WTC11 (cell line): ENCODE measurements at regions not wholly inside any gene's neighbourhood (a gene's known extent, or its start where the extent isn't known, plus 50 kb on each side); places are given as distances from the start of the nearest gene placed in this dataset.

Experiments used
- ATAC-seq: fragments of 200-7000 bp; cut with Tn5 transposase; 2 replicates; pipeline ENCODE4 v1.10.0; 2021; ENCODE audit warnings: mild to moderate bottlenecking, moderate library complexity
- CTCF ChIA-PET: fragments of 300-600 bp; sonication (Branson Sonifier 250); formaldehyde crosslinking; loops from one replicate; lab custom pipeline; 2021; ENCODE audit warnings: antibody characterized with exemption; lab: Charles Lee
- POLR2A ChIA-PET: fragments of 350-600 bp; sonication (Branson Sonifier 250); formaldehyde crosslinking; loops from one replicate; lab custom pipeline; 2021; ENCODE audit warnings: antibody characterized with exemption; lab: Charles Lee
- DNase-seq: peaks from one replicate; pipeline ENCODE4 v3.0.0; 2021; ENCODE audit warnings: low spot score
- H3K27ac Mint-ChIP-seq: 2 replicates; pipeline ENCODE4 v1.8.0; 2021; ENCODE audit warnings: mixed read lengths
- H3K27me3 Mint-ChIP-seq: 2 replicates; pipeline ENCODE4 v1.8.0; 2021; ENCODE audit warnings: low read depth, mild to moderate bottlenecking, moderate library complexity, mixed read lengths
- H3K36me3 Mint-ChIP-seq: 2 replicates; pipeline ENCODE4 v1.8.0; 2021; ENCODE audit warnings: mixed read lengths
- H3K4me1 Mint-ChIP-seq: 2 replicates; pipeline ENCODE4 v1.8.0; 2022; ENCODE audit warnings: mixed read lengths
- H3K4me3 Mint-ChIP-seq: 2 replicates; pipeline ENCODE4 v1.8.0; 2021; ENCODE audit warnings: mild to moderate bottlenecking, moderate library complexity, mixed read lengths
- H3K9me3 Mint-ChIP-seq: 2 replicates; pipeline ENCODE4 v1.8.0; 2021; ENCODE audit warnings: mixed read lengths
- ATF1 ChIP-seq: sonication (generic); formaldehyde crosslinking; IDR thresholded peaks from 2 replicates; pipeline ENCODE4 v1.8.1; 2023; ENCODE audit warnings: mild to moderate bottlenecking, moderate library complexity, missing genetic modification reagents
- ELF4 ChIP-seq: sonication (generic); formaldehyde crosslinking; IDR thresholded peaks from 2 replicates; pipeline ENCODE4 v1.8.1; 2022; ENCODE audit warnings: low read depth, mild to moderate bottlenecking, moderate library complexity, missing genetic modification reagents
- FOXJ3 ChIP-seq: sonication (generic); formaldehyde crosslinking; IDR thresholded peaks from 2 replicates; pipeline ENCODE4 v1.9.0; 2021; ENCODE audit warnings: missing genetic modification reagents, mild to moderate bottlenecking, borderline replicate concordance
- FOXK1 ChIP-seq: sonication (generic); formaldehyde crosslinking; IDR thresholded peaks from 2 replicates; pipeline ENCODE4 v1.8.0; 2022; ENCODE audit warnings: mild to moderate bottlenecking, moderate library complexity, missing genetic modification reagents
- FOXP1 ChIP-seq: sonication (generic); formaldehyde crosslinking; IDR thresholded peaks from 2 replicates; pipeline ENCODE4 v1.8.0; 2022; ENCODE audit warnings: missing genetic modification reagents, mild to moderate bottlenecking, moderate library complexity, borderline replicate concordance
- GABPB1 ChIP-seq: sonication (generic); formaldehyde crosslinking; IDR thresholded peaks from 2 replicates; pipeline ENCODE4 v1.8.1; 2023; ENCODE audit warnings: mild to moderate bottlenecking, missing genetic modification reagents
- IRF2 ChIP-seq: sonication (generic); formaldehyde crosslinking; IDR thresholded peaks from 2 replicates; pipeline ENCODE4 v1.8.0; 2022; ENCODE audit warnings: low read depth, missing genetic modification reagents, borderline replicate concordance
- NFATC4 ChIP-seq: fragments of 250-450 bp; sonication (Bioruptor Pico); IDR thresholded peaks from 2 replicates; pipeline ENCODE4 v1.9.0; 2021; ENCODE audit warnings: mild to moderate bottlenecking
- NR1H2 ChIP-seq: sonication (generic); formaldehyde crosslinking; IDR thresholded peaks from 2 replicates; pipeline ENCODE4 v1.9.0; 2021; ENCODE audit warnings: mild to moderate bottlenecking, moderate library complexity, missing genetic modification reagents
- RELA ChIP-seq: sonication (generic); formaldehyde crosslinking; IDR thresholded peaks from 2 replicates; pipeline ENCODE4 v1.8.1; 2022; ENCODE audit warnings: missing genetic modification reagents, mild to moderate bottlenecking, borderline replicate concordance
- SMAD3 ChIP-seq: sonication (generic); formaldehyde crosslinking; IDR thresholded peaks from 2 replicates; pipeline ENCODE4 v1.8.0; 2022; ENCODE audit warnings: missing genetic modification reagents, mild to moderate bottlenecking, borderline replicate concordance
- SP1 ChIP-seq: sonication (generic); formaldehyde crosslinking; conservative IDR thresholded peaks from 2 replicates; pipeline ENCODE4 v1.8.1; 2022; ENCODE audit warnings: missing genetic modification reagents
- TCF7 ChIP-seq: sonication (generic); formaldehyde crosslinking; IDR thresholded peaks from 2 replicates; pipeline ENCODE4 v1.8.0; 2022; ENCODE audit warnings: mild to moderate bottlenecking, low read depth, missing genetic modification reagents, moderate library complexity
- ZNF219 ChIP-seq: sonication (generic); formaldehyde crosslinking; IDR thresholded peaks from 2 replicates; pipeline ENCODE4 v1.8.0; 2023; ENCODE audit warnings: missing genetic modification reagents, mild to moderate bottlenecking, borderline replicate concordance
- ZNF263 ChIP-seq: sonication (generic); formaldehyde crosslinking; IDR thresholded peaks from 2 replicates; pipeline ENCODE4 v1.8.1; 2022; ENCODE audit warnings: low read depth, mild to moderate bottlenecking, moderate library complexity, missing genetic modification reagents
- ZNF317 ChIP-seq: sonication (generic); formaldehyde crosslinking; IDR thresholded peaks from 2 replicates; pipeline ENCODE4 v1.8.1; 2023; ENCODE audit warnings: low read depth, mild to moderate bottlenecking, moderate library complexity, missing genetic modification reagents, borderline replicate concordance
- TF ChIP-seq, protein P1 (sequence below): sonication (generic); formaldehyde crosslinking; IDR thresholded peaks from 2 replicates; pipeline ENCODE4 v1.8.0; 2023; ENCODE audit warnings: mild to moderate bottlenecking, missing genetic modification reagents
- TF ChIP-seq, protein P2 (sequence below): fragments of 250-450 bp; sonication (Bioruptor Pico); IDR thresholded peaks from 2 replicates; pipeline ENCODE4 v2.1.2; 2022; ENCODE audit warnings: mild to moderate bottlenecking, moderate library complexity
- TF ChIP-seq, protein P3 (sequence below): sonication (generic); formaldehyde crosslinking; IDR thresholded peaks from 2 replicates; pipeline ENCODE4 v1.8.0; 2022; ENCODE audit warnings: mild to moderate bottlenecking, missing genetic modification reagents
- TF ChIP-seq, protein P4 (sequence below): sonication (generic); formaldehyde crosslinking; IDR thresholded peaks from 2 replicates; pipeline ENCODE4 v1.8.1; 2023; ENCODE audit warnings: mild to moderate bottlenecking, missing genetic modification reagents, moderate library complexity
- TF ChIP-seq, protein P5 (sequence below): sonication (generic); formaldehyde crosslinking; IDR thresholded peaks from 2 replicates; pipeline ENCODE4 v1.8.1; 2022; ENCODE audit warnings: mild to moderate bottlenecking, missing genetic modification reagents, moderate library complexity, borderline replicate concordance

DNA sequence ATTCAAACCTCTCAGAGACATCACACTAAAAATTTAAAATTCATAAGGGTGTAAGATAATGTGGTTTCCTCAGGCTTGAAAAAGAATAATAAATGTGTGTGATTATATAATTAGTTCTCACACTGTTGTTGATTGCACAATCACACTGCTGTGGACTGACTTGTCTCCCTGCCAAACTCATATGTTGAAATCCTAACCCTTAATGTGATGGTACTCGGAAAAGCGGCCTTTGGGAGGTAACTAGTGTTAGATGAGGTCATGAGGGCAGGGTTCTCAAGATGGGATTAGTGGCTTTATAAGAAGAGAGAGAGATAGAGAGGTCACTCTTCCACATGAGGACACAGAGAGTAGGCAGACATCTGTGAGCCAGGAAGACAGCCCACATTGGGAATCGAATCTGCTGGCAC is 128.5 kb upstream of the COL1A2 start (continued):
- no peak for TF ChIP-seq IRF2 (CRISPR knock-in tag)
- no peak for TF ChIP-seq NFATC4 (CRISPR knock-in tag)
- TF ChIP-seq, protein P1, sequence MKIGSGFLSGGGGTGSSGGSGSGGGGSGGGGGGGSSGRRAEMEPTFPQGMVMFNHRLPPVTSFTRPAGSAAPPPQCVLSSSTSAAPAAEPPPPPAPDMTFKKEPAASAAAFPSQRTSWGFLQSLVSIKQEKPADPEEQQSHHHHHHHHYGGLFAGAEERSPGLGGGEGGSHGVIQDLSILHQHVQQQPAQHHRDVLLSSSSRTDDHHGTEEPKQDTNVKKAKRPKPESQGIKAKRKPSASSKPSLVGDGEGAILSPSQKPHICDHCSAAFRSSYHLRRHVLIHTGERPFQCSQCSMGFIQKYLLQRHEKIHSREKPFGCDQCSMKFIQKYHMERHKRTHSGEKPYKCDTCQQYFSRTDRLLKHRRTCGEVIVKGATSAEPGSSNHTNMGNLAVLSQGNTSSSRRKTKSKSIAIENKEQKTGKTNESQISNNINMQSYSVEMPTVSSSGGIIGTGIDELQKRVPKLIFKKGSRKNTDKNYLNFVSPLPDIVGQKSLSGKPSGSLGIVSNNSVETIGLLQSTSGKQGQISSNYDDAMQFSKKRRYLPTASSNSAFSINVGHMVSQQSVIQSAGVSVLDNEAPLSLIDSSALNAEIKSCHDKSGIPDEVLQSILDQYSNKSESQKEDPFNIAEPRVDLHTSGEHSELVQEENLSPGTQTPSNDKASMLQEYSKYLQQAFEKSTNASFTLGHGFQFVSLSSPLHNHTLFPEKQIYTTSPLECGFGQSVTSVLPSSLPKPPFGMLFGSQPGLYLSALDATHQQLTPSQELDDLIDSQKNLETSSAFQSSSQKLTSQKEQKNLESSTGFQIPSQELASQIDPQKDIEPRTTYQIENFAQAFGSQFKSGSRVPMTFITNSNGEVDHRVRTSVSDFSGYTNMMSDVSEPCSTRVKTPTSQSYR (CRISPR knock-in tag) = no peak
- no peak for TF ChIP-seq ATF1 (CRISPR knock-in tag)
- TF ChIP-seq ELF4 (CRISPR knock-in tag) = no peak
- no peak for TF ChIP-seq RELA

DNA sequence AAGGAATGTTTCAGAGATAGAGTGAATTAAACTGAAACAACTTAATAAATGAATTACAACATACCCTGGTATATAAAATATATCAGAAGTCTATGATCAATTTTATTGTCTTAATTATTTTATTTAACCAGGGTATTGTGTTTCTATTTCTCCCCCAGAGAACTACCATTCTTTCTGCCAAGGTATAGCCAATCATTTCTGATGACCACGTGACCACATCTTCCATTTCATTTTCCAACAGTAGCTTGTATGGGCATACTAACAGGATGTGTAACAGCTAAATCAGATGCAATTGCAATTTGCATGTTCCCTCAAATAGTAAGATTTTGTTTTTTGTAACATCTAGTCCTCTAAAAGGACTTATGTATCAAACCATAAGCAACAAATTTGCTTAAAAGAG is 123.9 kb upstream of the COL1A2 start:
- H3K27ac Mint-ChIP-seq = no peak overlapping the region
- no peaks in the 10 kb centered on the region for H3K27me3 Mint-ChIP-seq
- H3K9me3 Mint-ChIP-seq = peaks cover 5% of the 10 kb centered on the region; the same call in 1 of the 2 replicates
- TF ChIP-seq ATF1 (CRISPR knock-in tag) = no peak
- no peak for TF ChIP-seq FOXJ3 (CRISPR knock-in tag)
- no peak for TF ChIP-seq NR1H2 (CRISPR knock-in tag)
- no peak for TF ChIP-seq ZNF219 (CRISPR knock-in tag)
- TF ChIP-seq, protein P2, sequence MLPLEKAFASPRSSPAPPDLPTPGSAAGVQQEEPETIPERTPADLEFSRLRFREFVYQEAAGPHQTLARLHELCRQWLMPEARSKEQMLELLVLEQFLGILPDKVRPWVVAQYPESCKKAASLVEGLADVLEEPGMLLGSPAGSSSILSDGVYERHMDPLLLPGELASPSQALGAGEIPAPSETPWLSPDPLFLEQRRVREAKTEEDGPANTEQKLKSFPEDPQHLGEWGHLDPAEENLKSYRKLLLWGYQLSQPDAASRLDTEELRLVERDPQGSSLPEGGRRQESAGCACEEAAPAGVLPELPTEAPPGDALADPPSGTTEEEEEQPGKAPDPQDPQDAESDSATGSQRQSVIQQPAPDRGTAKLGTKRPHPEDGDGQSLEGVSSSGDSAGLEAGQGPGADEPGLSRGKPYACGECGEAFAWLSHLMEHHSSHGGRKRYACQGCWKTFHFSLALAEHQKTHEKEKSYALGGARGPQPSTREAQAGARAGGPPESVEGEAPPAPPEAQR (CRISPR knock-in tag) = no peak
- TF ChIP-seq, protein P3, sequence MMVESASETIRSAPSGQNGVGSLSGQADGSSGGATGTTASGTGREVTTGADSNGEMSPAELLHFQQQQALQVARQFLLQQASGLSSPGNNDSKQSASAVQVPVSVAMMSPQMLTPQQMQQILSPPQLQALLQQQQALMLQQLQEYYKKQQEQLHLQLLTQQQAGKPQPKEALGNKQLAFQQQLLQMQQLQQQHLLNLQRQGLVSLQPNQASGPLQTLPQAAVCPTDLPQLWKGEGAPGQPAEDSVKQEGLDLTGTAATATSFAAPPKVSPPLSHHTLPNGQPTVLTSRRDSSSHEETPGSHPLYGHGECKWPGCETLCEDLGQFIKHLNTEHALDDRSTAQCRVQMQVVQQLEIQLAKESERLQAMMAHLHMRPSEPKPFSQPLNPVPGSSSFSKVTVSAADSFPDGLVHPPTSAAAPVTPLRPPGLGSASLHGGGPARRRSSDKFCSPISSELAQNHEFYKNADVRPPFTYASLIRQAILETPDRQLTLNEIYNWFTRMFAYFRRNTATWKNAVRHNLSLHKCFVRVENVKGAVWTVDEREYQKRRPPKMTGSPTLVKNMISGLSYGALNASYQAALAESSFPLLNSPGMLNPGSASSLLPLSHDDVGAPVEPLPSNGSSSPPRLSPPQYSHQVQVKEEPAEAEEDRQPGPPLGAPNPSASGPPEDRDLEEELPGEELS (CRISPR knock-in tag) = no peak
- no peak for TF ChIP-seq ZNF263
- TF ChIP-seq, all 79 proteins: peak for 0
- Mint-ChIP-seq H3K36me3 (no peaks in the 10 kb centered on the region), H3K4me1 (no peaks in the 10 kb centered on the region), H3K4me3 (no peak overlapping the region)
- DNase-seq (no peak), ATAC-seq (no peak)
- CTCF ChIA-PET = interaction anchor here (1.2 kb wide), 1 partner anchor 18 kb away, joined by 3 read pairs; no protein-coding TSS in a partner anchor
- POLR2A ChIA-PET = no interaction called here

DNA sequence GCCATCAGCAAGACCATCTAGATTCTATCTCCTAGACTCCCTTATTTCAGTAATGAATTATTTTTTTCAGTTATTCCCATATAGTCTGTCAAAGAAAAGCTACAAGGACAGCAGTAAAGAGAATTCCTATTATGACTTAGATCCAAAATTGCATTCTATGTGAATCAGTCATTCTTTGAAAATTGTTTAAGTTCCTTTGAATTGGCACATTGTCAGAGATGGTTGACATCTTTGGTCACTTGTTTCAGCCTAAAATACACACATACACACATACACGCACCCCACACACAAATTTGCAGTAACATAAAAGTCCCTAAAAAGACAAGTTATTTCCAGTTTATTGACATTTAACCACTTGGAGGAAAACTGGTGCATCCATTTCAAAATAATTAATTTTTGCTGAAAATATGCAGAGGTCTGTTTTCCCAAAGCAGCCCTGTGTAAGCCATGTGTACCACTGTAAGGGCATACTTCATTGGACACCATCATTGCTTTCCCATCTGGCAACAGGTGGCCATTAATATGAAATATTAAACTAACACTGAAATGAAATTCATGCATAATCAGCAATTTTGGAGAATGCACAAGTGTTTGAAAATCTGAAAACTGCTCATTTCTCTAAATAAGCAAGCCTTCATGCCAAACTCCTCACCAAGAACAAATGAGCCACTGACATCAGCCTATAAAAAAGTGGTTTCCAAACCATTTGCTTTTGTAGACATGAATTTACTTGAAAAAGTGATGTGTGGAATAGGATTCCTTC is 121.7 kb upstream of the COL1A2 start:
- ATAC-seq (no peak), DNase-seq (no peak)
- H3K4me3 Mint-ChIP-seq = no peak overlapping the region
- ChIA-PET POLR2A (no interaction called here), CTCF (no interaction called here)
- no peaks in the 10 kb centered on the region; the same call in 1 of the 2 replicates for H3K4me1 Mint-ChIP-seq
- peaks cover 5% of the 10 kb centered on the region; the same call in 1 of the 2 replicates for H3K9me3 Mint-ChIP-seq
- no peaks in the 10 kb centered on the region for H3K36me3 Mint-ChIP-seq
- H3K27ac Mint-ChIP-seq = no peak overlapping the region
- H3K27me3 Mint-ChIP-seq = no peaks in the 10 kb centered on the region
- TF ChIP-seq SP1 (no peak), GABPB1 (CRISPR knock-in tag) (no peak), ZNF317 (CRISPR knock-in tag) (no peak), FOXK1 (CRISPR knock-in tag) (no peak), FOXP1 (CRISPR knock-in tag) (no peak), SMAD3 (CRISPR knock-in tag) (no peak), TCF7 (CRISPR knock-in tag) (no peak)
- TF ChIP-seq, protein P3 (CRISPR knock-in tag) = no peak
- TF ChIP-seq, protein P4, sequence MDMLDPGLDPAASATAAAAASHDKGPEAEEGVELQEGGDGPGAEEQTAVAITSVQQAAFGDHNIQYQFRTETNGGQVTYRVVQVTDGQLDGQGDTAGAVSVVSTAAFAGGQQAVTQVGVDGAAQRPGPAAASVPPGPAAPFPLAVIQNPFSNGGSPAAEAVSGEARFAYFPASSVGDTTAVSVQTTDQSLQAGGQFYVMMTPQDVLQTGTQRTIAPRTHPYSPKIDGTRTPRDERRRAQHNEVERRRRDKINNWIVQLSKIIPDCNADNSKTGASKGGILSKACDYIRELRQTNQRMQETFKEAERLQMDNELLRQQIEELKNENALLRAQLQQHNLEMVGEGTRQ = no peak
- TF ChIP-seq, protein P5, sequence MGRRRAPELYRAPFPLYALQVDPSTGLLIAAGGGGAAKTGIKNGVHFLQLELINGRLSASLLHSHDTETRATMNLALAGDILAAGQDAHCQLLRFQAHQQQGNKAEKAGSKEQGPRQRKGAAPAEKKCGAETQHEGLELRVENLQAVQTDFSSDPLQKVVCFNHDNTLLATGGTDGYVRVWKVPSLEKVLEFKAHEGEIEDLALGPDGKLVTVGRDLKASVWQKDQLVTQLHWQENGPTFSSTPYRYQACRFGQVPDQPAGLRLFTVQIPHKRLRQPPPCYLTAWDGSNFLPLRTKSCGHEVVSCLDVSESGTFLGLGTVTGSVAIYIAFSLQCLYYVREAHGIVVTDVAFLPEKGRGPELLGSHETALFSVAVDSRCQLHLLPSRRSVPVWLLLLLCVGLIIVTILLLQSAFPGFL = no peak
